HEK293 (cell line): ENCODE measurements at regions not wholly inside any gene's neighbourhood (a gene's known extent, or its start where the extent isn't known, plus 50 kb on each side); places are given as distances from the start of the nearest gene placed in this dataset.

Source experiments
- BCL6B ChIP-seq: fragments of 450-650 bp; formaldehyde crosslinking; IDR thresholded peaks from 2 replicates; pipeline ENCODE4 v1.5.1; 2017; ENCODE audit warnings: missing biosample characterization, missing genetic modification characterization
- ZNF138 ChIP-seq: fragments of 450-650 bp; formaldehyde crosslinking; IDR thresholded peaks from 2 replicates; pipeline ENCODE4 v1.5.1; 2016; ENCODE audit warnings: missing biosample characterization, missing genetic modification characterization, borderline replicate concordance
- ZNF362 ChIP-seq: fragments of 450-650 bp; formaldehyde crosslinking; IDR thresholded peaks from 2 replicates; pipeline ENCODE4 v1.5.1; 2016; ENCODE audit warnings: missing biosample characterization, missing genetic modification characterization
- TF ChIP-seq, protein P1 (sequence below): fragments of 450-650 bp; formaldehyde crosslinking; IDR thresholded peaks from 2 replicates; pipeline ENCODE4 v1.5.1; 2016; ENCODE audit warnings: missing biosample characterization, missing genetic modification characterization
- TF ChIP-seq, protein P2 (sequence below): fragments of 450-650 bp; formaldehyde crosslinking; IDR thresholded peaks from 2 replicates; pipeline ENCODE4 v1.5.1; 2016; ENCODE audit warnings: missing biosample characterization, missing genetic modification characterization

DNA sequence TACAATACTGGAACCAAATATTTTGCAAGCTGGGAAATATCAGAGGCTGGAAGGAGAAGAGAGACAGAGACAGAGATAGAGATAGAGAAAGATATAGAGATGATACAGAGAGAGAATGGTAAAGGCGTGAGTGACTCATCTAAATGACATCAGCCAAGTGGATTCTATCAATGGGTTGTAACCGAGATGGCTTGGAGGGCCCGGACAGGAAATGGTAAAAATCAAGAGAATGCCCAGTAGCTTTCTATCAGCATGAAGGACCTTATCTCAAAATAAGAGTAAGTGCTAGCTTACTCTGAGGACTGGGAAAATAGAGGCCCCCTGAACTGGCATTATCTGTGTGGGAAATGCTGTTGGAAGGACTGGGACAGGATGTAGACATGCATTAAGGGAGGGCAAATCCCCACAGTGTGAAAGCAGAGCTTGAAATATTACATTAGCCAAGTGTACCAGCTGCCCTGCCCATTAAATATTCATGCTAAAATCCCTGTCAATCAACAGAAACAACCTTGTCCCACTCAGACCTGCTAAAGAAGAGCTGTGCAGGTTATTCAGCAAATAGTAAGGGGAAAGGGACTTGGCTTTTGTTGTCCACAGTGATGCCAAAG, 76.6 kb upstream of the ZNF644 start:
- TF ChIP-seq, protein P1, sequence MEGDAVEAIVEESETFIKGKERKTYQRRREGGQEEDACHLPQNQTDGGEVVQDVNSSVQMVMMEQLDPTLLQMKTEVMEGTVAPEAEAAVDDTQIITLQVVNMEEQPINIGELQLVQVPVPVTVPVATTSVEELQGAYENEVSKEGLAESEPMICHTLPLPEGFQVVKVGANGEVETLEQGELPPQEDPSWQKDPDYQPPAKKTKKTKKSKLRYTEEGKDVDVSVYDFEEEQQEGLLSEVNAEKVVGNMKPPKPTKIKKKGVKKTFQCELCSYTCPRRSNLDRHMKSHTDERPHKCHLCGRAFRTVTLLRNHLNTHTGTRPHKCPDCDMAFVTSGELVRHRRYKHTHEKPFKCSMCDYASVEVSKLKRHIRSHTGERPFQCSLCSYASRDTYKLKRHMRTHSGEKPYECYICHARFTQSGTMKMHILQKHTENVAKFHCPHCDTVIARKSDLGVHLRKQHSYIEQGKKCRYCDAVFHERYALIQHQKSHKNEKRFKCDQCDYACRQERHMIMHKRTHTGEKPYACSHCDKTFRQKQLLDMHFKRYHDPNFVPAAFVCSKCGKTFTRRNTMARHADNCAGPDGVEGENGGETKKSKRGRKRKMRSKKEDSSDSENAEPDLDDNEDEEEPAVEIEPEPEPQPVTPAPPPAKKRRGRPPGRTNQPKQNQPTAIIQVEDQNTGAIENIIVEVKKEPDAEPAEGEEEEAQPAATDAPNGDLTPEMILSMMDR (tag by site-specific recombination) = no peak
- TF ChIP-seq ZNF362 (tag by site-specific recombination) = no peak
- TF ChIP-seq ZNF138 (tag by site-specific recombination) = no peak
- TF ChIP-seq, protein P2, sequence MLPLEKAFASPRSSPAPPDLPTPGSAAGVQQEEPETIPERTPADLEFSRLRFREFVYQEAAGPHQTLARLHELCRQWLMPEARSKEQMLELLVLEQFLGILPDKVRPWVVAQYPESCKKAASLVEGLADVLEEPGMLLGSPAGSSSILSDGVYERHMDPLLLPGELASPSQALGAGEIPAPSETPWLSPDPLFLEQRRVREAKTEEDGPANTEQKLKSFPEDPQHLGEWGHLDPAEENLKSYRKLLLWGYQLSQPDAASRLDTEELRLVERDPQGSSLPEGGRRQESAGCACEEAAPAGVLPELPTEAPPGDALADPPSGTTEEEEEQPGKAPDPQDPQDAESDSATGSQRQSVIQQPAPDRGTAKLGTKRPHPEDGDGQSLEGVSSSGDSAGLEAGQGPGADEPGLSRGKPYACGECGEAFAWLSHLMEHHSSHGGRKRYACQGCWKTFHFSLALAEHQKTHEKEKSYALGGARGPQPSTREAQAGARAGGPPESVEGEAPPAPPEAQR = no peak
- TF ChIP-seq BCL6B (tag by site-specific recombination) = no peak
